Left ventricle myocardium inferior (tissue), 1 donor: ENCODE measurements at regions not wholly inside any gene's neighbourhood (a gene's known extent, or its start where the extent isn't known, plus 50 kb on each side); places are given as distances from the start of the nearest gene placed in this dataset.

ENCODE experiments used
- DNase-seq: peaks from one replicate; pipeline ENCODE4 v3.0.0-alpha.2; 2020
- H3K27ac ChIP-seq: fragments of 200-600 bp; replicated peaks from 2 replicates; pipeline ENCODE4 v1.8.0; 2021
- H3K27me3 ChIP-seq: fragments of 200-600 bp; 2 replicates; pipeline ENCODE4 v1.8.0; 2021; ENCODE audit warnings: low read depth
- H3K36me3 ChIP-seq: fragments of 200-600 bp; 2 replicates; pipeline ENCODE4 v1.8.0; 2021
- H3K4me1 ChIP-seq: fragments of 200-600 bp; 2 replicates; pipeline ENCODE4 v1.8.0; 2021
- H3K4me3 ChIP-seq: fragments of 200-600 bp; 2 replicates; pipeline ENCODE4 v1.8.0; 2021; ENCODE audit warnings: mild to moderate bottlenecking, moderate library complexity
- H3K9me3 ChIP-seq: fragments of 200-600 bp; replicated peaks from 2 replicates; pipeline ENCODE4 v1.8.0; 2021
- intact Hi-C: fragments of 100-400 bp; cut with micrococcal nuclease; formaldehyde crosslinking; loops from one replicate; pipeline ENCODE4 v1.11.0; 2022
- TF ChIP-seq, protein P1 (sequence below): fragments of 200-600 bp; IDR thresholded peaks from 2 replicates; pipeline ENCODE4 v1.8.0; 2021; ENCODE audit warnings: antibody characterized with exemption, mild to moderate bottlenecking, borderline replicate concordance
- donor health status: DM: no; HTN: yes; CAD: no; lungs with severe emphysema.

DNA sequence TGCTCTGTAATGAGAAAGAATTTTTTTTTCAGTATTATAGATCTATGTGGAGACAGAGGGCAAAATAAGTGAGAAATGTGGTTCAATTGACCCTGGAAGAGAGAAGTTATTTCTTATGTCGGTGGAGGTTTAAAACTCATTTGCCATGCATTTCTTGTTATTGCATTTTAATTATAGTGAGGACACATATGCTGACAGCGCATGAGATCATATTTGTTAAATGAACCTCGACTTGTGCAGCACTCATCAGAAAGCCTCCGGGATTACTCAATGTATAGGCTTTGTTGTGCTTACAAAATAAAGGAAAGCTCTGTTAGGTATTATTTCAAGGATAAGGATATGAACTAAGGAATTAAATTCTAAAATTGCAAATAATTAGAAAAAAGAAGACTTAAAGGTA is 915.1 kb upstream of the MAP3K7 start:
- H3K4me3 ChIP-seq, result no peak overlapping the region
- intact Hi-C loops, result no loop called here
- no peaks in the 10 kb centered on the region for H3K27me3 ChIP-seq
- H3K4me1 ChIP-seq, result no peaks in the 10 kb centered on the region
- no peaks in the 10 kb centered on the region for H3K9me3 ChIP-seq
- no peaks in the 10 kb centered on the region for H3K36me3 ChIP-seq
- TF ChIP-seq, protein P1, sequence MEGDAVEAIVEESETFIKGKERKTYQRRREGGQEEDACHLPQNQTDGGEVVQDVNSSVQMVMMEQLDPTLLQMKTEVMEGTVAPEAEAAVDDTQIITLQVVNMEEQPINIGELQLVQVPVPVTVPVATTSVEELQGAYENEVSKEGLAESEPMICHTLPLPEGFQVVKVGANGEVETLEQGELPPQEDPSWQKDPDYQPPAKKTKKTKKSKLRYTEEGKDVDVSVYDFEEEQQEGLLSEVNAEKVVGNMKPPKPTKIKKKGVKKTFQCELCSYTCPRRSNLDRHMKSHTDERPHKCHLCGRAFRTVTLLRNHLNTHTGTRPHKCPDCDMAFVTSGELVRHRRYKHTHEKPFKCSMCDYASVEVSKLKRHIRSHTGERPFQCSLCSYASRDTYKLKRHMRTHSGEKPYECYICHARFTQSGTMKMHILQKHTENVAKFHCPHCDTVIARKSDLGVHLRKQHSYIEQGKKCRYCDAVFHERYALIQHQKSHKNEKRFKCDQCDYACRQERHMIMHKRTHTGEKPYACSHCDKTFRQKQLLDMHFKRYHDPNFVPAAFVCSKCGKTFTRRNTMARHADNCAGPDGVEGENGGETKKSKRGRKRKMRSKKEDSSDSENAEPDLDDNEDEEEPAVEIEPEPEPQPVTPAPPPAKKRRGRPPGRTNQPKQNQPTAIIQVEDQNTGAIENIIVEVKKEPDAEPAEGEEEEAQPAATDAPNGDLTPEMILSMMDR, result no peak
- DNase-seq, result no peak
- H3K27ac ChIP-seq, result no peak overlapping the region

DNA sequence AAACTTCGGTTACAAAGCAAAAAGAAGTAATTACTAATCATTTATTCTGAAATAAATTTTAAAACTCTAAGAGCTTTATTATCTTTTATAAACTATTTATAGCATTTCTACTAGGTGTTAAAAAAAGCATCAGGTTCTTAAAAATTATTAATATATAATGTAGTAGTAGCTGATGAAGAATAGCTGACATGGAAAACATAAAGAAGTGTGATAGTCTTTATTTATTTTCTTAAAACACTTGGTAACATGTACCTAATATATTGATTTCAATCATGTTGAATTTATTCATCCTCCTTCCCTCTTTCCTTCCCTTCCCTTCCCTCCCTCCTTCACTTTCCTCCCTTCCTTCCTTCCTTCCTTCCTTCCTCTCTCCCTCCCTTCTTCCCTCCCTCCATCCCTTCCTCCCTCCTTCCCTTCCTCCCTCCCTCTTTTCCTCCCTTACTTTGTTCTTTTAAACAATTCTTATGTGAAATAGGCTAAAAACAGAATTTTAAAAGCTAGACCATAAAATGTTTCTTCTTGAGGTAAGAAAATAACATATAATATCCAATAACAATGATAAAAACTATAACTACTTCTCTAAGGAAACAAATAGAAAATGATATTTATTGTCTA is 913.9 kb upstream of the MAP3K7 start:
- DNase-seq, result no peak
- H3K36me3 ChIP-seq, result no peaks in the 10 kb centered on the region
- no peak overlapping the region for H3K4me3 ChIP-seq
- H3K9me3 ChIP-seq, result no peaks in the 10 kb centered on the region
- H3K27ac ChIP-seq, result no peak overlapping the region
- intact Hi-C loops, result no loop called here
- H3K27me3 ChIP-seq, result no peaks in the 10 kb centered on the region
- no peaks in the 10 kb centered on the region for H3K4me1 ChIP-seq
- TF ChIP-seq, protein P1, result no peak

DNA sequence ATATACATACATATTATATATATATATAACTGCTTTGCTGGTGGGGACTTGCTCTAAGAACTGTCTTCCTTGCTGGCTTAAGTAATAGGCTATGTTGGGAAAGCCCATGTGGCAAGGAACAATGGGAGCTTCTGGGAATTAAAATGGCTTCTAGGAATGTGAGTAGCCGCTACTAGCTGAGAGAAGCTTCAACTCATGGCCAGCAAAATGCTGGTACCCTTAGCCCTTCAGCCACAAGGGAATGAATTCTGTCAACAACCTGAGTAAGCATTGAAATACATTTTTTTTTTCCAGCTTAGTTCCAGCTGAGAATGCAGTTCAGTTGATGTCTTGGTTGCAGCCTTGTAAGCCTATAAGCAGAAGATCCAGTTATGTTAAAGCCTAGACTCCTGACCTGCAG is 911.7 kb upstream of the MAP3K7 start:
- Histone ChIP-seq H3K27me3 (no peaks in the 10 kb centered on the region), H3K4me1 (no peaks in the 10 kb centered on the region), H3K27ac (no peak overlapping the region), H3K36me3 (no peaks in the 10 kb centered on the region), H3K9me3 (no peaks in the 10 kb centered on the region), H3K4me3 (no peak overlapping the region)
- intact Hi-C loops, result no loop called here
- no peak for DNase-seq
- TF ChIP-seq, protein P1, result no peak

DNA sequence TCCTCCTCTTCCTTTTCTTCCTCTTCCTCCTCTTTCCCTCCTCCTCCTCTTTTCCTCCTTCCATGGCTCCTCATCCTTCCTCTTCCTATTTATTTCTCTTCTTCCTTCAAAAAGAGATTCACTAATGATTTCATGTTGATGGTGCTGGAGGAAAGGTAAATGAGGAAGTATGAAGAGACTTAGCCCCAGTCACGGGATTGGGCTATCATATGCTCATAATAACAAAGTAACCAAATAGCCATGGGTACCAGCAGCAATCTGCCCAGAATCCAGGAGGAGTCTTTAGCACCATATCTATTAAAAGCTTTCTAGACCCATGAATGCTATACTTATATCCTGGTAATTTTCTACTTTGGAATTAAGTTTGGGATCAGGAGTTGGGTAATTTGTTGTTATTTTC is 910.9 kb upstream of the MAP3K7 start:
- Histone ChIP-seq H3K27ac (no peak overlapping the region), H3K27me3 (no peaks in the 10 kb centered on the region), H3K9me3 (no peaks in the 10 kb centered on the region), H3K4me1 (no peaks in the 10 kb centered on the region), H3K4me3 (no peak overlapping the region), H3K36me3 (no peaks in the 10 kb centered on the region)
- no peak for DNase-seq
- intact Hi-C loops, result no loop called here
- TF ChIP-seq, protein P1, result no peak

DNA sequence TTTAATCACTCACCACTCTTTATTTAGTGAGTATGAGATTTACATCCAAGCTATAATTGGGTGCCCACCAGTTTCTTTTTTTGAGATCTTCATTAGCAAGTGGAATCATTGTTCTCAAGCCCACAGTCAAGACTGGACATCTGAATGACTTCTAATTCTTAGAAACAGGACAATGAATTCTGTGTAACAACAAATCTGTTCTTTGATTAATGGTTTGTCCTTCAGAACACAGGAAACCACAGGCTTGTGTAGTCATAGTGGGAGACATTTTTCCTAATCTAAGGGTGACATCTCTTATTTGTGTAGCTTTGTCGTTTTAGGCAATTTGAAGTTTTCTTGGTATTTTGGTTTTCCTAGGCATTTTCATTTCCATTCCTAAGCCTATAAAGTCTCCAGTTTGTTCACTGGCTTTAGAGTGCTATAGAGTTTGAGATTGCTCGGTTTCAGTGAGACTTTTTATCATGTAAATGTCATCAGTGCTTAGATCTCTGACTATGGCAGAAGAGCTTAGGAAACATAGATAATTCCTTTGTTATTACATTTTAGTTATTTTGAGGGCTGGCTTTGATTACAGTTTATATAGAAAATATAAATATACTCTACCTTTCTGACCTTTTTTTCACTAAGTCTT is 903.9 kb upstream of the MAP3K7 start:
- TF ChIP-seq, protein P1, result no peak
- Histone ChIP-seq H3K36me3 (no peaks in the 10 kb centered on the region), H3K4me3 (no peak overlapping the region), H3K9me3 (no peaks in the 10 kb centered on the region), H3K27ac (no peak overlapping the region), H3K27me3 (no peaks in the 10 kb centered on the region), H3K4me1 (no peaks in the 10 kb centered on the region)
- no peak for DNase-seq
- intact Hi-C loops, result no loop called here
